T-helper 1 cell treated with Interleukin-12 subunit alpha and Interleukin-12 subunit beta and Interleukin-4 antibody, amounts not matched to agents 30 μg/mL and 1 μg/mL, for 36 hours (primary cell): ENCODE measurements at regions not wholly inside any gene's neighbourhood (a gene's known extent, or its start where the extent isn't known, plus 50 kb on each side); places are given as distances from the start of the nearest gene placed in this dataset.

Experiments used
- H3K27ac Mint-ChIP-seq: one replicate; pipeline ENCODE4 v1.8.0; 2021; ENCODE audit warnings: mild to moderate bottlenecking, mixed read lengths
- H3K27me3 Mint-ChIP-seq: one replicate; pipeline ENCODE4 v1.8.0; 2021; ENCODE audit warnings: low read depth, mixed read lengths
- H3K36me3 Mint-ChIP-seq: one replicate; pipeline ENCODE4 v1.8.0; 2021; ENCODE audit warnings: low read depth, mixed read lengths
- H3K4me1 Mint-ChIP-seq: one replicate; pipeline ENCODE4 v1.8.0; 2021; ENCODE audit warnings: low read depth, mixed read lengths
- H3K4me3 Mint-ChIP-seq: one replicate; pipeline ENCODE4 v1.8.0; 2021; ENCODE audit warnings: mild to moderate bottlenecking, moderate library complexity, mixed read lengths
- H3K9me3 Mint-ChIP-seq: one replicate; pipeline ENCODE4 v1.8.0; 2021; ENCODE audit warnings: mixed read lengths

GRCh38 chr2:237196866-237197618 lies 111.4 kb downstream of the COPS8 start:
- Mint-ChIP-seq H3K9me3 (no peaks in the 10 kb centered on the region), H3K27me3 (peaks cover 5% of the 10 kb centered on the region), H3K27ac (no peak overlapping the region), H3K36me3 (no peaks in the 10 kb centered on the region), H3K4me3 (no peak overlapping the region), H3K4me1 (no peaks in the 10 kb centered on the region)

GRCh38 chr2:237198164-237198855 lies 112.6 kb downstream of the COPS8 start:
- no peak overlapping the region for H3K27ac Mint-ChIP-seq
- H3K9me3 Mint-ChIP-seq = no peaks in the 10 kb centered on the region
- peaks cover under 1% of the 10 kb centered on the region for H3K27me3 Mint-ChIP-seq
- no peak overlapping the region for H3K4me3 Mint-ChIP-seq
- H3K36me3 Mint-ChIP-seq = no peaks in the 10 kb centered on the region
- H3K4me1 Mint-ChIP-seq = no peaks in the 10 kb centered on the region

- no peak overlapping the region for H3K4me3 Mint-ChIP-seq
- no peaks in the 10 kb centered on the region for H3K36me3 Mint-ChIP-seq
Measured at GRCh38 chr2:237199082-237199481, 113.4 kb downstream of the COPS8 start.

GRCh38 chr2:237199577-237199976 lies 113.9 kb downstream of the COPS8 start:
- H3K4me1 Mint-ChIP-seq = no peaks in the 10 kb centered on the region
- no peak overlapping the region for H3K27ac Mint-ChIP-seq
- H3K36me3 Mint-ChIP-seq = no peaks in the 10 kb centered on the region
- H3K9me3 Mint-ChIP-seq = no peaks in the 10 kb centered on the region
- H3K27me3 Mint-ChIP-seq = no peaks in the 10 kb centered on the region
- H3K4me3 Mint-ChIP-seq = no peak overlapping the region

More at GRCh38 chr2:237199082-237199481, 113.4 kb downstream of the COPS8 start:
- Mint-ChIP-seq H3K9me3 (no peaks in the 10 kb centered on the region), H3K27ac (no peak overlapping the region), H3K4me1 (no peaks in the 10 kb centered on the region), H3K27me3 (no peaks in the 10 kb centered on the region)

GRCh38 chr2:237200462-237200861 lies 114.8 kb downstream of the COPS8 start:
- H3K36me3 Mint-ChIP-seq = no peaks in the 10 kb centered on the region
- H3K4me3 Mint-ChIP-seq = no peak overlapping the region
- no peaks in the 10 kb centered on the region for H3K4me1 Mint-ChIP-seq
- H3K27me3 Mint-ChIP-seq = no peaks in the 10 kb centered on the region
- H3K9me3 Mint-ChIP-seq = no peaks in the 10 kb centered on the region
- H3K27ac Mint-ChIP-seq = no peak overlapping the region

- H3K36me3 Mint-ChIP-seq = no peaks in the 10 kb centered on the region
- H3K27me3 Mint-ChIP-seq = no peaks in the 10 kb centered on the region
- no peak overlapping the region for H3K4me3 Mint-ChIP-seq
- no peak overlapping the region for H3K27ac Mint-ChIP-seq
- H3K4me1 Mint-ChIP-seq = no peaks in the 10 kb centered on the region
- no peaks in the 10 kb centered on the region for H3K9me3 Mint-ChIP-seq
Measured at GRCh38 chr2:237201461-237202287, 116.0 kb downstream of the COPS8 start.

- no peak overlapping the region for H3K27ac Mint-ChIP-seq
- no peak overlapping the region for H3K4me3 Mint-ChIP-seq
- H3K36me3 Mint-ChIP-seq = no peaks in the 10 kb centered on the region
- no peaks in the 10 kb centered on the region for H3K4me1 Mint-ChIP-seq
- no peaks in the 10 kb centered on the region for H3K9me3 Mint-ChIP-seq
- no peaks in the 10 kb centered on the region for H3K27me3 Mint-ChIP-seq
Measured at GRCh38 chr2:237202288-237203030, 116.8 kb downstream of the COPS8 start.

- Mint-ChIP-seq H3K27me3 (no peaks in the 10 kb centered on the region), H3K4me1 (no peaks in the 10 kb centered on the region), H3K27ac (no peak overlapping the region), H3K9me3 (no peaks in the 10 kb centered on the region), H3K36me3 (no peaks in the 10 kb centered on the region), H3K4me3 (no peak overlapping the region)
Measured at GRCh38 chr2:237205043-237205541, 119.4 kb downstream of the COPS8 start.

- Mint-ChIP-seq H3K36me3 (no peaks in the 10 kb centered on the region), H3K27ac (no peak overlapping the region), H3K4me1 (no peaks in the 10 kb centered on the region), H3K4me3 (no peak overlapping the region), H3K27me3 (no peaks in the 10 kb centered on the region), H3K9me3 (no peaks in the 10 kb centered on the region)
Measured at GRCh38 chr2:237205561-237205971, 119.9 kb downstream of the COPS8 start.

- H3K4me1 Mint-ChIP-seq = no peaks in the 10 kb centered on the region
- no peaks in the 10 kb centered on the region for H3K27me3 Mint-ChIP-seq
- H3K36me3 Mint-ChIP-seq = no peaks in the 10 kb centered on the region
- H3K27ac Mint-ChIP-seq = no peak overlapping the region
- no peaks in the 10 kb centered on the region for H3K9me3 Mint-ChIP-seq
- H3K4me3 Mint-ChIP-seq = no peak overlapping the region
Measured at GRCh38 chr2:237207646-237208045, 122.0 kb downstream of the COPS8 start.

- no peaks in the 10 kb centered on the region for H3K36me3 Mint-ChIP-seq
- H3K27me3 Mint-ChIP-seq = no peaks in the 10 kb centered on the region
- no peaks in the 10 kb centered on the region for H3K9me3 Mint-ChIP-seq
- no peaks in the 10 kb centered on the region for H3K4me1 Mint-ChIP-seq
- no peak overlapping the region for H3K27ac Mint-ChIP-seq
- H3K4me3 Mint-ChIP-seq = no peak overlapping the region
Measured at GRCh38 chr2:237208373-237209260, 122.9 kb downstream of the COPS8 start.

GRCh38 chr2:237209885-237210284 lies 124.2 kb downstream of the COPS8 start:
- Mint-ChIP-seq H3K4me3 (no peak overlapping the region), H3K4me1 (no peaks in the 10 kb centered on the region), H3K36me3 (no peaks in the 10 kb centered on the region), H3K9me3 (no peaks in the 10 kb centered on the region), H3K27ac (no peak overlapping the region), H3K27me3 (no peaks in the 10 kb centered on the region)

GRCh38 chr2:237210297-237210696 lies 124.6 kb downstream of the COPS8 start:
- no peak overlapping the region for H3K27ac Mint-ChIP-seq
- no peaks in the 10 kb centered on the region for H3K36me3 Mint-ChIP-seq
- no peaks in the 10 kb centered on the region for H3K27me3 Mint-ChIP-seq
- H3K9me3 Mint-ChIP-seq = no peaks in the 10 kb centered on the region
- no peaks in the 10 kb centered on the region for H3K4me1 Mint-ChIP-seq
- no peak overlapping the region for H3K4me3 Mint-ChIP-seq
